Heart left ventricle (tissue), 16 donors: ENCODE measurements at regions not wholly inside any gene's neighbourhood (a gene's known extent, or its start where the extent isn't known, plus 50 kb on each side); places are given as distances from the start of the nearest gene placed in this dataset.

Experiments used
- ATAC-seq, 4 donors: fragments of 200-7000 bp; cut with Tn5 transposase; one replicate each; pipeline ENCODE4 v1.9.1; 2020 to 2022; ENCODE audit warnings: moderate library complexity in 4 of 4, mild to moderate bottlenecking in 3 of 4, moderate number of reproducible peaks in 1 of 4
- DNase-seq, 5 donors: peaks; one replicate each; pipeline ENCODE4 v3.0.0-alpha.2; 2020
- H3K27ac ChIP-seq, 12 donors: fragments of 200-600 bp; sonication (generic) in 4 of 12; one replicate each; pipeline versions ENCODE4 v1.5.0 to v1.8.0; 2016 to 2022; ENCODE audit warnings: mild to moderate bottlenecking in 2 of 12
- H3K27me3 ChIP-seq, 9 donors: fragments of 200-600 bp; sonication (generic) in 2 of 9; one replicate each; pipeline versions ENCODE4 v1.5.1 to v1.8.0; 2016 to 2022; ENCODE audit warnings: mild to moderate bottlenecking in 3 of 9
- H3K36me3 ChIP-seq, 9 donors: fragments of 200-600 bp; sonication (generic) in 2 of 9; one replicate each; pipeline versions ENCODE4 v1.5.0 to v1.8.0; 2018 to 2022; ENCODE audit warnings: mild to moderate bottlenecking in 2 of 9
- H3K4me1 ChIP-seq, 12 donors: fragments of 200-600 bp; sonication (generic) in 4 of 12; one replicate each; pipeline versions ENCODE4 v1.5.0 to v1.8.0; 2016 to 2022; ENCODE audit warnings: mild to moderate bottlenecking in 3 of 12
- H3K4me3 ChIP-seq, 12 donors: fragments of 200-600 bp; sonication (generic) in 4 of 12; one replicate each; pipeline versions ENCODE4 v1.5.0 to v1.8.0; 2017 to 2022; ENCODE audit warnings: mild to moderate bottlenecking in 9 of 12, moderate library complexity in 4 of 12
- H3K9me3 ChIP-seq, 12 donors: fragments of 200-600 bp; sonication (generic) in 4 of 12; one replicate each; pipeline versions ENCODE4 v1.5.0 to v1.8.0; 2016 to 2022; ENCODE audit warnings: mild to moderate bottlenecking in 1 of 12
- POLR2A ChIP-seq, 2 donors: fragments of 450-650 bp; IDR thresholded peaks; one replicate each; pipeline ENCODE4 v1.6.1; 2017; ENCODE audit warnings: antibody characterized with exemption in 2 of 2, mild to moderate bottlenecking in 2 of 2, moderate library complexity in 2 of 2
- WGBS, 4 donors: extraction: QIAGEN DNeasy Blood & Tissue Kit in 2 of 4; methylation state at CpG; one replicate each; pipeline versions ENCODE4 v1.1.5 to v1.1.7; 2013 to 2018; 5-methylcytosine and 5-hydroxymethylcytosine counted together
- intact Hi-C, 10 donors: fragments of 100-400 bp; cut with DNase I; formaldehyde crosslinking; loops; one replicate each; pipeline versions ENCODE4 v1.11.1 to v1.14.2; 2022
- TF ChIP-seq, protein P1 (sequence below), 12 donors: fragments of 200-600 bp; sonication (generic) in 4 of 12; IDR thresholded peaks; one replicate each; pipeline versions ENCODE4 v1.5.0 to v1.8.0; 2018 to 2022; ENCODE audit warnings: antibody characterized with exemption in 12 of 12, mild to moderate bottlenecking in 5 of 12
- donor health status: ischemic (EF 13 %, LVEDD 7.1; RV severe dilation, severe dysfunction).
- donor health status: healthy with polysubstance abuse.
- donor health status: DM: no; HTN: yes; CAD: no.
- donor health status: DM: no; HTN: no; CAD: no.
- donor health status: ischemic (EF 25% LVEDD 6.9; RV normal size, moderate dysfunction).
- donor health status: ischemic (EF 25% LVEDD 5.7; RV mildly dilated, moderate dysfunction).
- donor health status: healthy.
- donor health status: DM: yes; HTN: yes; CAD: no.
- donor health status: ischemic (EF 35%, LVEDD 5.7; RV mildly dilated, moderate dysfunction).
- donor health status: nonischemic (EF 11% LVEDD 7.7; RV severe dilation, severe dysfunction).
- donor health status: DM: yes; HTN: yes; CAD: no.
- donor health status: PGD.
- donor health status: ischemic (EF 29% LVEDD 5.4; RV normal size, mild dysfunction).
- donor health status: nonischemic (EF 23%, LVEDD 6.1; RV moderate dilation, normal function).

DNA sequence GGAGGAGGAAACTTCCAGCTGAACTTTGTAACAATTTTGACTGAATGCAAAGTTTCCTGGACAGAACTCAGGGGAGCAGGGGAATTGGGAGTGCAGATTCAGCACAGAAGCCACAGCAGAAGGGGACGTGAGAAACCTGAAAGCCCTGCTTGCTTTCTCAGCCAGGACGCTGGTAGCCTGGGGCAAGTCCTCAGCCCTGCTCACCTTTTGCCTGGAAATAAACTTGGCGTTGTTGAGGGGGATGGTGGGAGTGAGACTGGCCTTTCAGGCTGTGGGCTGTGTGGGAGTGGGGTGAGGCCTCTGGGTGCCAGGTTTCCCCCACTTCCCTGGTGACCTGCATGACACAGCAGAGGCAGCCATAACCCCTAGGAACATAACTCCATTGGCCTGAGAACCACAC, 238.1 kb upstream of the HS3ST5 start:
- ATAC-seq = no peak
- 60 to 76% (median 71%) methylated on average over 3 of the region's 3 CpGs for WGBS, 4 donors
- H3K4me1 ChIP-seq = no peaks in the 10 kb centered on the region
- peaks cover 0 to 23% (median 7%) of the 10 kb centered on the region in 12 donors for H3K9me3 ChIP-seq
- TF ChIP-seq POLR2A (IDR thresholded peaks at IDR 0.05) = no peak
- TF ChIP-seq, protein P1, sequence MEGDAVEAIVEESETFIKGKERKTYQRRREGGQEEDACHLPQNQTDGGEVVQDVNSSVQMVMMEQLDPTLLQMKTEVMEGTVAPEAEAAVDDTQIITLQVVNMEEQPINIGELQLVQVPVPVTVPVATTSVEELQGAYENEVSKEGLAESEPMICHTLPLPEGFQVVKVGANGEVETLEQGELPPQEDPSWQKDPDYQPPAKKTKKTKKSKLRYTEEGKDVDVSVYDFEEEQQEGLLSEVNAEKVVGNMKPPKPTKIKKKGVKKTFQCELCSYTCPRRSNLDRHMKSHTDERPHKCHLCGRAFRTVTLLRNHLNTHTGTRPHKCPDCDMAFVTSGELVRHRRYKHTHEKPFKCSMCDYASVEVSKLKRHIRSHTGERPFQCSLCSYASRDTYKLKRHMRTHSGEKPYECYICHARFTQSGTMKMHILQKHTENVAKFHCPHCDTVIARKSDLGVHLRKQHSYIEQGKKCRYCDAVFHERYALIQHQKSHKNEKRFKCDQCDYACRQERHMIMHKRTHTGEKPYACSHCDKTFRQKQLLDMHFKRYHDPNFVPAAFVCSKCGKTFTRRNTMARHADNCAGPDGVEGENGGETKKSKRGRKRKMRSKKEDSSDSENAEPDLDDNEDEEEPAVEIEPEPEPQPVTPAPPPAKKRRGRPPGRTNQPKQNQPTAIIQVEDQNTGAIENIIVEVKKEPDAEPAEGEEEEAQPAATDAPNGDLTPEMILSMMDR (IDR thresholded peaks at IDR 0.05) = no peak
- H3K36me3 ChIP-seq = no peaks in the 10 kb centered on the region
- no peaks in the 10 kb centered on the region for H3K27me3 ChIP-seq
- no peak overlapping the region for H3K4me3 ChIP-seq
- H3K27ac ChIP-seq = no peak overlapping the region
- intact Hi-C loops = no loop called here
- DNase-seq = no peak

DNA sequence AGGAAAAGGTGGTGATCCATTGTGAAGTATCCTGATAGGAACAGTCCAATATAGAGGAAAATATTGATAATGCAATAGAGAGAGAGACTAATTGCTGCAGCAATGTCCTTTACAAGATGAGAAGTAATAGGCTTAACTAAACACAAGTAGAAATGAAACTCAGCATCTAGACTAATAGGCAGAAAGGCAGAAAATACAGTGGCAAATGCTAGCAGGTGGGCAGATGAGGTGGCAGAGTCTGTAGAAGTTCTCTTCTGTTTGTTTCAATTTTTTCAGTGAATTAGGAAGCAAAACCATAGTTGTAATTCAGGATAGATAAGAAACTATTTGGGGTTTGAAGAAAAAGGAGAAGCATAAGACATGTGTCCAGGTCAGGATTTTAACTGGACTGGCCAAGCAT, 236.7 kb upstream of the HS3ST5 start:
- Histone ChIP-seq H3K27me3 (no peaks in the 10 kb centered on the region), H3K36me3 (no peaks in the 10 kb centered on the region), H3K27ac (no peak overlapping the region), H3K4me3 (no peak overlapping the region), H3K9me3 (peaks cover 0 to 23% (median 7%) of the 10 kb centered on the region in 12 donors), H3K4me1 (no peaks in the 10 kb centered on the region)
- ATAC-seq = no peak
- intact Hi-C loops = no loop called here
- TF ChIP-seq, protein P1 (IDR thresholded peaks at IDR 0.05) = no peak
- no peak for TF ChIP-seq POLR2A (IDR thresholded peaks at IDR 0.05)
- no peak for DNase-seq

DNA sequence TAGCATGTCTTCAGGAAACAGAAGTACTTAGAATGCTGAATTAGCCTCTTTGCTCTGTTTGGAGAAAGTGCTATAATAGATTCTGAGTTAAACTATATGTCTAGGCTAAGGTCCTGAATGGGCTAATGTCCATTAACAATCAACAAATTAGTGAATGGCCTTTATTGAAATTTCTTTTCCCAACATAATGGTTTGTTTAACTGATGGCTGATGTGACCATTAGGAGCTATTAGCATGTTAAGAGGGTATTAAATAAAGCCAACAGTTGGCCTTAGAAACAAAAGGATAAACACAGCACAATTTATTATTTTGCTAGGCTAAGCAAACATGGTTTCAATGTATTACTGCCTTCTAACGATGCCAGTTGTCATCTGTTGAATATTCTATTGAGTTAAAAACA, 234.3 kb upstream of the HS3ST5 start:
- Histone ChIP-seq H3K27ac (no peak overlapping the region), H3K9me3 (peaks cover 0 to 10% (median under 1%) of the 10 kb centered on the region in 12 donors), H3K4me3 (no peak overlapping the region), H3K36me3 (no peaks in the 10 kb centered on the region), H3K4me1 (no peaks in the 10 kb centered on the region), H3K27me3 (no peaks in the 10 kb centered on the region)
- intact Hi-C loops = no loop called here
- 28 to 44% (median 36%) methylated on average over 1 of the region's 1 CpG for WGBS, 4 donors
- no peak for ATAC-seq
- no peak for TF ChIP-seq POLR2A (IDR thresholded peaks at IDR 0.05)
- TF ChIP-seq, protein P1 (IDR thresholded peaks at IDR 0.05) = no peak
- no peak for DNase-seq

DNA sequence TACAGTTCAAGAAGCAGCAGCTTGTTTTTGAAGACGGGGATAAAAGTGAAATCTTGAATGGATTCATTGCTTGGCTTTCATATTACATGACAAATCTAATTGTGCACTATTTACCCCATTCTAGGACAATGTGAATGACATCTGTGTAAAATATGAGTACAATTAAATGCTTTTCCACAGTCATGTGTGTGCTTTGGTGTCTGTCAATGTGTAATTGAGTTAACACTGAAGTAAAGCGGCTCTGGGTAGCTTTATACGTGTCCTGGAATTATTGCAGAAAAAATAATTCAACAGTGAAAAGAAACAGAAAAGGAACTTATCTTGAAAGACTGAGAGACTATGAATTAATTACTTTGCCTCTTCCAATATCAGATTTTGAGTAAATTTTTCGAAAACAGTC, 233.5 kb upstream of the HS3ST5 start:
- peaks cover 0 to 3% (median 0%) of the 10 kb centered on the region in 12 donors for H3K9me3 ChIP-seq
- H3K36me3 ChIP-seq = no peaks in the 10 kb centered on the region
- DNase-seq (no peak), ATAC-seq (no peak)
- WGBS, 4 donors = 72 to 82% (median 75%) methylated on average over 4 of the region's 4 CpGs
- H3K27me3 ChIP-seq = no peaks in the 10 kb centered on the region
- H3K27ac ChIP-seq = no peak overlapping the region
- H3K4me3 ChIP-seq = no peak overlapping the region
- intact Hi-C loops = no loop called here
- H3K4me1 ChIP-seq = no peaks in the 10 kb centered on the region
- no peak for TF ChIP-seq POLR2A (IDR thresholded peaks at IDR 0.05)
- TF ChIP-seq, protein P1 (IDR thresholded peaks at IDR 0.05) = no peak
